Islet of Langerhans (tissue), 1 donor: ENCODE measurements at regions not wholly inside any gene's neighbourhood (a gene's known extent, or its start where the extent isn't known, plus 50 kb on each side); places are given as distances from the start of the nearest gene placed in this dataset.

Experiments used
- FAIRE-seq: peaks from one replicate; lab custom pipeline; 2011; peaks lifted over from hg19 to GRCh38; lab: Jason Lieb, UNC

- no peak for FAIRE-seq
These were observed 382.4 kb upstream of the XYLT1 start for GRCh38 chr16:17852977-17853702.

- no peak for FAIRE-seq
These were observed 380.0 kb upstream of the XYLT1 start for GRCh38 chr16:17850581-17851250.

GRCh38 chr16:17847234-17847795, 376.6 kb upstream of the XYLT1 start:
- FAIRE-seq, result no peak

GRCh38 chr16:17846030-17846429, 375.3 kb upstream of the XYLT1 start:
- no peak for FAIRE-seq

- no peak for FAIRE-seq
These were observed 374.3 kb upstream of the XYLT1 start for GRCh38 chr16:17845031-17845430.

GRCh38 chr16:17843905-17844304, 373.1 kb upstream of the XYLT1 start:
- no peak for FAIRE-seq

- FAIRE-seq, result no peak
These were observed 369.1 kb upstream of the XYLT1 start for GRCh38 chr16:17839907-17840306.

- no peak for FAIRE-seq
These were observed 368.5 kb upstream of the XYLT1 start for GRCh38 chr16:17839272-17839671.

GRCh38 chr16:17836868-17837602, 366.3 kb upstream of the XYLT1 start:
- no peak for FAIRE-seq

GRCh38 chr16:17835118-17835876, 364.5 kb upstream of the XYLT1 start:
- FAIRE-seq, result no peak

- no peak for FAIRE-seq
These were observed 362.0 kb upstream of the XYLT1 start for GRCh38 chr16:17832738-17833137.

GRCh38 chr16:17831330-17831729, 360.6 kb upstream of the XYLT1 start:
- FAIRE-seq, result no peak

GRCh38 chr16:17830651-17831050, 359.9 kb upstream of the XYLT1 start:
- no peak for FAIRE-seq

- FAIRE-seq, result no peak
These were observed 359.1 kb upstream of the XYLT1 start for GRCh38 chr16:17829811-17830210.

- no peak for FAIRE-seq
These were observed 357.3 kb upstream of the XYLT1 start for GRCh38 chr16:17828012-17828411.

GRCh38 chr16:17827313-17827712, 356.6 kb upstream of the XYLT1 start:
- peak; percentile 27 for FAIRE-seq

- FAIRE-seq, result no peak
These were observed 347.2 kb upstream of the XYLT1 start for GRCh38 chr16:17817943-17818342.

- FAIRE-seq, result no peak
These were observed 346.5 kb upstream of the XYLT1 start for GRCh38 chr16:17817260-17817659.

GRCh38 chr16:17812771-17813170, 342.0 kb upstream of the XYLT1 start:
- no peak for FAIRE-seq

GRCh38 chr16:17804857-17805256, 334.1 kb upstream of the XYLT1 start:
- no peak for FAIRE-seq

GRCh38 chr16:17803625-17804410, 333.1 kb upstream of the XYLT1 start:
- no peak for FAIRE-seq
